Posterior vena cava (tissue), 2 donors: ENCODE measurements at regions not wholly inside any gene's neighbourhood (a gene's known extent, or its start where the extent isn't known, plus 50 kb on each side); places are given as distances from the start of the nearest gene placed in this dataset.
"Not testable (repeated sequence)": the region's sequence is repeated elsewhere in the genome, so short reads cannot be mapped to it uniquely, and the experiment has no call there.

Experiments used
- DNase-seq: peaks from one replicate; pipeline ENCODE4 v3.0.0-alpha.2; 2020; ENCODE audit warnings: low spot score
- intact Hi-C, 2 donors: fragments of 100-400 bp; cut with DNase I; formaldehyde crosslinking; loops; one replicate each; pipeline versions ENCODE4 v1.14.1 to v1.14.2; 2022 to 2023
- donor health status: DM: yes; HTN: yes; CAD: no.
- donor health status: DM: yes; HTN: yes; CAD: no.

GRCh38 chr5:174535669-174536068, 188.7 kb upstream of the MSX2 start:
- DNase-seq = no peak
- intact Hi-C loops = no loop called here

DNA sequence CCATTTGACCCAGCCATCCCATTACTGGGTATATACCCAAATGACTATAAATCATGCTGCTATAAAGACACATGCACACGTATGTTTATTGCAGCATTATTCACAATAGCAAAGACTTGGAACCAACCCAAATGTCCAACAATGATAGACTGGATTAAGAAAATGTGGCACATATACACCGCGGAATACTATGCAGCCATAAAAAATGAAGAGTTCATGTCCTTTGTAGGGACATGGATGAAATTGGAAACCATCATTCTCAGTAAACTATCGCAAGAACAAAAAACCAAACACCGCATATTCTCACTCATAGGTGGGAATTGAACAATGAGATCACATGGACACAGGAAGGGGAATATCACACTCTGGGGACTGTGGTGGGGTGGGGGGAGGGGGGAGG, 184.6 kb upstream of the MSX2 start:
- DNase-seq, intact Hi-C loops: not testable (repeated sequence)

- intact Hi-C loops = no loop called here
- DNase-seq = no peak
These were observed 182.3 kb upstream of the MSX2 start for GRCh38 chr5:174542037-174542436.

- DNase-seq = no peak
- intact Hi-C loops = no loop called here
These were observed 181.9 kb upstream of the MSX2 start for GRCh38 chr5:174542471-174542870.

DNA sequence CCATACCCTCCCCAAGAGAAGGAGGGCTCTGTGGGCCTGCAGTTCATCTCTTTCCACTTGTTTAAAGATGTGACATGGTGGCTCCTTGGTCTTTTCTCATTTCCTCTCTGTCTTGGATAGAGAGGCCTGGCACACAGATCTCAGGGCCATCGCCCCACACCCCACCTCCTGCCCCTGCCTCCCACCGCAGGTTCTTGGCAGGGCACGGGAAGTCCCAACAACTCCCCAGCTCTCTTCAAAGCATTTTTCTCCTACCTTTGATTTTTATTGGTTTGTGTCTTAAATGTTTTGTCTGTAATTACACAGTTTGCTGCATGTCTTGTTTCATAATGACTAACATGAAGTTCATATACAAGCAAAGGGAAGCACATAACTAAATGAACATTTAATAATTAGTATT, 178.5 kb upstream of the MSX2 start:
- DNase-seq = no peak
- intact Hi-C loops = no loop called here

DNA sequence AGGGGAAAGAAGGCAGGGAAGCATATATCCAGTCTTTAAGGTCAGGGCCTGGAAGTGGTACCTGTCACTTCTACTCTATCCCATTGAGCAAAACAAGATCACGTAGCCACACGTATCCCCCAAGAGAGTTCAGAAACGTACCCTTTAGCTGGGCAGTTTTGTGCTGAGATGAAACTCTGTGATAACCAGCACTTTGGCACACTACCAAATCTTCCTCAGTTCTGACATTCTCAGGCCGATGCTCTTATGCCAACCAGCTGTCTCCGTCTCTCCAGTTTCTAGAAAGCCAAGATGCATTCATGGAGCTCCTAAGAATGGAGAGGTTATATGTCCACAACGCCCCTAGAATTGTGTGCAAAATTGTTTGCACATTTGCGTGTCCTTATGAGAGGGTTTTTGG, 176.6 kb upstream of the MSX2 start:
- no peak for DNase-seq
- intact Hi-C loops = no loop called here

- intact Hi-C loops = no loop called here
- peak; percentile 85 for DNase-seq
These were observed 175.1 kb upstream of the MSX2 start for GRCh38 chr5:174549254-174549653.

DNA sequence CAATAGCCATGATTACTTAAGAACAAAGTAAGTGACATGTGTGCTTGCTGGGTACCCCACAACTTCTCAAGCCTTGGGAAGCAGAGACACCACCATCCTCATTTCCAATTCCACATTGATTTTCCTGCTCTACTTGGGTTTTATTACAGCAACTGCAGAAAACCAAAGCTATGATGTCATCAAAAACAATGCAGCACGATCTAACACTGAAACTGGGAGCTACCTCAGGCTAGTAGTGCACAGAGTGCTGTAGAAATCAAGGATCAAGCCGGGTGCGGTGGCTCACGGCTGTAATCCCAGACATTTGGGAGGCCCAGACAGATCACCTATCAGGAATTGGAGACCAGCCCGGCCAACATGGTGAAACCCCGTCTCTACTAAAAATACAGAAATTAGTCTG, 174.4 kb upstream of the MSX2 start:
- DNase-seq = no peak
- intact Hi-C loops = no loop called here

DNA sequence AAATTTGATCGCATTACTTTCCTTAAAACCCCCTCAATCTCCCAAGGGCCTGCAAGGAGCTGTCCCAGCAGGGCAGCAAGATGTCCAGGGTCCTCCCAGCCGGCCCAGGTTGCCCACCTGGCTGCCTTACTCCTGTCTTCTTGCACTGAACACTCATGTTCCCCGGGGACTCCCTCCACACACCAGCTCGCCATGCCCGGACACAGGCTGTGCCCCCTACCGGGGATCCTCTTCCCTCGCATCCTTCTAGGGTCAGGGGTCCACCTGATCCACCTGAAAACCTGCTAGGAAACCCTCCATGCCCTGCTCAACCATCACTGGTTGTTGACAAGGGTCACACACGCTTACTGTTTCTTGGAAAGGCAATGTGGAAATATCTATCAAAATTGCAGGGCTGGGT, 172.0 kb upstream of the MSX2 start:
- no peak for DNase-seq
- intact Hi-C loops = no loop called here

GRCh38 chr5:174553556-174553955, 170.8 kb upstream of the MSX2 start:
- DNase-seq = peak; percentile 95
- intact Hi-C loops = no loop called here

- no peak for DNase-seq
- intact Hi-C loops = no loop called here
These were observed 168.7 kb upstream of the MSX2 start for GRCh38 chr5:174555726-174556125.

- intact Hi-C loops = no loop called here
- DNase-seq = no peak
These were observed 167.6 kb upstream of the MSX2 start for GRCh38 chr5:174556756-174557155.

- no peak for DNase-seq
- intact Hi-C loops = no loop called here
These were observed 166.2 kb upstream of the MSX2 start for GRCh38 chr5:174558190-174558589.

DNA sequence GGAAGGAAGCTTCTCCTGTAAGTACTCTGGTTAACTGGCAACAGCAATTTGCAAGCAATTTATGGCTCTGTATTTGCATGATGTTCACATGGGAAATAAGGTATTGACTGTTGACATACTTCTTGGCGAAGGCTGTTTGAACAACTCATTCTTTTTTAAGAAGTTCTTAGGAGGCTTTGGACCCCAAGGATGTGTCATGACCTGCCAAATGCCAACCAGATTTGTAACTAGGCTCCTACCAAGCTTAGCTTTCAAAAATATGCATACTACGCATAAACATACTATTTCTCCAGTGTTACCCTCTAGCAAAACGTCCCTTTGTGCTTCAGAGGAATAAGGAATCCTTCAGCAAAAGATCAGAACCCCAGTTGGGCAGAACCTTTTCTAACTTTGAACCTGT, 165.2 kb upstream of the MSX2 start:
- no peak for DNase-seq
- intact Hi-C loops = no loop called here

- intact Hi-C loops = no loop called here
- no peak for DNase-seq
These were observed 164.8 kb upstream of the MSX2 start for GRCh38 chr5:174559566-174560090.

DNA sequence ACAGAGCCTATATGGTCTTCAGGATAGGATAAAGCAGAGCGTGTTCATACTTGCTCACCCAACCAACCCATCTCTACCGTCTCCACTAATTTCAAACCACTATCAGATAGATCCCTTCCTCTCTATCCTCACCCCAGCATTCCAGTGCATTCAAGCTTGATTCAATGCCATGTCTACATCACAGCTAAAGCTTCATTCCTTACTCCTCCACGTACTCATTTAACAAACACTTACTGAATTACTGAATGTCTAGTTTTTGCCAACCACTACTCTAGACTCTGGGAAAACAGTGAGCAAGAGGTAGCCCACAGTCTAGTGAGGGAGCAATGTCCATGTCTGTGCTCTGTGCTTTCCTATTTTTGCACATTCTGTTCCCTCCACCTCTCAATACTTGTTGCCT, 163.5 kb upstream of the MSX2 start:
- intact Hi-C loops = no loop called here
- no peak for DNase-seq

DNA sequence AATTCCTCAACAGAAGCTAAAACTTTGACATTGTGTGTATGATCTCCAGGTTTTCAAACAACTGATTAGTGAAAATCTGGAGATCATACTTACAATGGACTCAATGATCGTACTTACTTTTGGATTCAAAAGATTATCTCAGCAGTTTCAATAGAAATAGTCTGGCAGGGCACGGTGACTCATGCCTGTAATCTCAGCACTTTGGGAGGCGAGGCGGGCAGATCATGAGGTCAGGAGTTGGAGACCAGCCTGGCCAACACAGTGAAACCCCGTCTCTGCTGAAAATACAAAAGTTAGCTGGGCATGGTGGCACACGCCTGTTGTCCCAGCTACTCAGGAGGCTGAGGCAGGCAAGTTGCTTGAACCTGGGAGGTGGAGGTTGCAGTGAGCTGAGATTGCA, 161.3 kb upstream of the MSX2 start:
- intact Hi-C loops, DNase-seq: not testable (repeated sequence)

DNA sequence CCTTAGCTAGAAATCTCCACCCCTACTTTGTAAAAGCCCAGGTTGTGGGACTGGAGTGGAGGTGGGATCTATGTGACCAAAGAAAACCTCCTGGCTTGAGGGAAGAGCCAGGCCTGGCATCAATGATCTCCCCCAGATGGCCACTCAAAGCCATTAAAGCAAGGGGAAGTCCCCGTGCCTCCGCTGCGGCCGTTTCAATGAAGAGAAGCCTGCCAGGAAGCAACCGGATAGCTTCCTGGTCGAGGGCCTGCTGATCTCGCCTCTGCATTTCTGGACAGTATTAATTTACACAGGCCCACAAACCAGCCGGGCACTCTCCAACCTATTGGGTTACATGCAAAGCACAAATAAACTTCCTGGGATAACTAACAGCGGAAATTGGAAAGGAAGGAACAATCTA, 160.5 kb upstream of the MSX2 start:
- intact Hi-C loops = no loop called here

GRCh38 chr5:174567506-174568141, 156.8 kb upstream of the MSX2 start:
- no peak for DNase-seq
- intact Hi-C loops = no loop called here

More for the DNA sequence above, 160.5 kb upstream of the MSX2 start:
- DNase-seq = no peak

DNA sequence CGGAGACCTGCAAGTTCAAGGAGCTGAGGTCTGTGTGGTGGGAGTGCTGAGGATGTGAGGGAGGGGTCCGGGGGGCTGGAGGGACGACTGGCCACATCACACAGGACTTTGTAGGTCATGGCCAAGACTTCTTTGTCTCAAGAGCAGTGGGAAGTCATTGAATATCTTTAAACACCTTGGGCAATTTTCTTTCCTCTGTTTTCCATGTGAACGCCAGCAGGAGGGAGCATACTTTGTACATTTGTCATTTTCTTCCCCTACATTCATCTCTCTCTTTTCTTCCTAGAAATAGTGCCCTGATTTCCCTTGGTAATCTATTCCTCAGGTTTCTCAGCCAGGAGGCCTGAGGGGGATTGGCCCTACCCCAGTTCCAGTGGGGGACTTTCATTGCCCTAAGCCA, 153.7 kb upstream of the MSX2 start:
- DNase-seq = no peak
- intact Hi-C loops = no loop called here

DNA sequence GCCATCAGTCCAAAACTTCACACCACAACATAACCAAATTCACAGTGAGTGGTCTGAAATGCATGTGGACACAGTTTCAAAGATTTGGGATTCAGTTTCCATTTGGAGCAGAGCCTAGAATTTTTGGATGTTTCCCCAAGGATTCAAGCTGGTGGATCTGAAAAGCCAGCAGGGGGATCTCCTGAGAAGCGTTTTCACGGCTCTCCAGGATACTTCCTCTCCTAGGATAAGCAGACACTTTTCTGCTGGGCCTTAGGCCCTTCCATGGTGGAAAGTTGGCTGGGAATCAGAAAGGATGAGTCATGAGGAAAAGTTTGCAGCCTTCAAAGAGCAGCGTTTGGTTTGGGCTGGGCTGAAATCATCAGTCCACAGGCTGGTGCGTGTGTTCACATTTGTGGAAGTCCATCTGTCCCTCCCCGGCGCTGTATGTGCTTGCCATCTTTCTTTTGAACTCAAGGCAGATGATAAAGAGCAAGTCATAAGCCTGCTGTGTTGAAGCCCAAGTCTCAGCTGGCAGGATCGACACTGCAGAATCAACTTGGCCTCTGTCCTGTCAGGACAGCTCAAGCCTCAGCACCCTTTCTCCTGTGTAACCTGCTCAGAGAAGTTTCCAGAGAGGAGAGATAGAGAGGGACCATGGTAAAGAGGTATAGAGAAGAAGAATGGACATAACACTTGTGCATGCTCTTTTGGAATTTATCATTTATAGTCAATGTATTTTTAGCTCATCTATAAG, 152.6 kb upstream of the MSX2 start:
- no peak for DNase-seq
- intact Hi-C loops = no loop called here
